GM12878 (cell line): ENCODE measurements at regions not wholly inside any gene's neighbourhood (a gene's known extent, or its start where the extent isn't known, plus 50 kb on each side); places are given as distances from the start of the nearest gene placed in this dataset.

Source experiments
- ATAC-seq: fragments of 200-7000 bp; cut with Tn5 transposase; 3 replicates; pipeline ENCODE4 v1.9.1; 2020; ENCODE audit warnings: mild to moderate bottlenecking, moderate library complexity
- BruUV-seq: library from RNA; stranded (reverse); fragments of 400-500 nt; replicated peaks from 2 replicates; lab custom pipeline; 2021; lab: Mats Ljungman, UMichigan
- CTCF ChIA-PET: fragments of 300-600 bp; sonication (Branson Sonifier 250); formaldehyde crosslinking; extraction: SDS; loops from one replicate; lab custom pipeline; 2021; ENCODE audit warnings: inconsistent platforms; lab: Yijun Ruan, JAX
- POLR2A ChIA-PET: fragments of 350-600 bp; formaldehyde crosslinking; extraction: SDS; loops from one replicate; lab custom pipeline; 2021; ENCODE audit warnings: inconsistent platforms; lab: Charles Lee
- RAD21 ChIA-PET: fragments of 300-600 bp; sonication (Branson Sonifier 250); formaldehyde crosslinking; loops from one replicate; lab custom pipeline; 2023; ENCODE audit warnings: antibody characterized with exemption; ENCODE audit not compliant: unreplicated experiment; lab: Charles Lee
- SMC1A ChIA-PET: fragments of 300-600 bp; sonication (Branson Sonifier 250); formaldehyde crosslinking; loops from one replicate; lab custom pipeline; 2023; ENCODE audit not compliant: unreplicated experiment, uncharacterized antibody; lab: Charles Lee
- DNase-seq: peaks from one replicate; pipeline ENCODE4 v3.0.0-alpha.2; 2011; ENCODE audit warnings: low read depth, low spot score
- FAIRE-seq: peaks from 3 replicates; lab custom pipeline; 2011; peaks lifted over from hg19 to GRCh38; lab: Jason Lieb, UNC
- H2AFZ ChIP-seq: 2 replicates; pipeline ENCODE4 v1.6.0; 2011; ENCODE audit warnings: low read depth, low read length, control low read depth; ENCODE audit not compliant: control insufficient read depth
- H3K27ac ChIP-seq: 2 replicates; pipeline ENCODE4 v1.5.1; 2011; ENCODE audit warnings: control low read depth; ENCODE audit not compliant: control insufficient read depth, insufficient read depth
- H3K27me3 ChIP-seq, 2 experiments: replicated peaks in 1 of 2; 2 replicates each; pipeline versions ENCODE4 v1.6.0 to v1.6.1; 2011; ENCODE audit warnings: low read length in 1 of 2; ENCODE audit not compliant: control insufficient read depth in 2 of 2, insufficient read depth in 2 of 2
- H3K36me3 ChIP-seq, 2 experiments: 2 replicates each; pipeline ENCODE4 v1.5.1; 2011; ENCODE audit warnings: low read length in 1 of 2; ENCODE audit not compliant: control insufficient read depth in 2 of 2, insufficient read depth in 2 of 2
- H3K4me1 ChIP-seq: 2 replicates; pipeline ENCODE4 v1.6.1; 2011; ENCODE audit warnings: mild to moderate bottlenecking, low read length, moderate library complexity, mixed read lengths; ENCODE audit not compliant: control insufficient read depth, insufficient read depth
- H3K4me2 ChIP-seq: 2 replicates; pipeline ENCODE4 v1.6.0; 2011; ENCODE audit warnings: control low read depth; ENCODE audit not compliant: control insufficient read depth, insufficient read depth
- H3K4me3 ChIP-seq: fragments of 200-600 bp; sonication (generic); 2 replicates; pipeline ENCODE4 v1.5.1; 2016
- H3K79me2 ChIP-seq: 2 replicates; pipeline ENCODE4 v1.6.0; 2011; ENCODE audit warnings: low read length; ENCODE audit not compliant: control insufficient read depth, insufficient read depth
- H3K9ac ChIP-seq: 2 replicates; pipeline ENCODE4 v1.8.0; 2011; ENCODE audit warnings: low read length, control low read depth, mixed read lengths; ENCODE audit not compliant: control insufficient read depth, insufficient read depth
- H3K9me3 ChIP-seq: replicated peaks from 3 replicates; pipeline ENCODE4 v1.5.1; 2011; ENCODE audit warnings: mild to moderate bottlenecking, low read length; ENCODE audit not compliant: control insufficient read depth, insufficient read depth
- H4K20me1 ChIP-seq: 2 replicates; pipeline ENCODE4 v1.6.0; 2011; ENCODE audit not compliant: control insufficient read depth, insufficient read depth
- HCFC1 ChIP-seq: fragments of 150-350 bp; IDR thresholded peaks from 2 replicates; pipeline ENCODE4 v1.6.1; 2014; ENCODE audit warnings: low read length
- HDGF ChIP-seq: fragments of 450-650 bp; IDR thresholded peaks from 2 replicates; pipeline ENCODE4 v1.6.1; 2016; ENCODE audit warnings: antibody characterized with exemption
- MEF2B ChIP-seq: fragments of 450-650 bp; IDR thresholded peaks from 2 replicates; pipeline ENCODE4 v1.6.1; 2018; ENCODE audit warnings: mild to moderate bottlenecking, moderate library complexity; ENCODE audit not compliant: partially characterized antibody, poor library complexity, severe bottlenecking
- NFIC ChIP-seq: IDR thresholded peaks from 2 replicates; pipeline ENCODE4 v1.6.1; 2012; ENCODE audit warnings: low read depth, mild to moderate bottlenecking, inconsistent platforms, low read length, moderate library complexity
- NFYA ChIP-seq: IDR thresholded peaks from 2 replicates; pipeline ENCODE4 v1.6.1; 2011; ENCODE audit warnings: low read depth, mild to moderate bottlenecking, low read length, improper control_type of control experiment, borderline replicate concordance
- NFYB ChIP-seq: IDR thresholded peaks from 2 replicates; pipeline ENCODE4 v1.6.1; 2011; ENCODE audit warnings: low read depth, mild to moderate bottlenecking, low read length, improper control_type of control experiment, moderate library complexity; ENCODE audit not compliant: insufficient read depth
- NRF1 ChIP-seq: conservative IDR thresholded peaks from 2 replicates; pipeline ENCODE4 v1.6.1; 2011; ENCODE audit warnings: mild to moderate bottlenecking, low read depth, low read length, improper control_type of control experiment
- SPI1 ChIP-seq: IDR thresholded peaks from 2 replicates; pipeline ENCODE4 v1.6.1; 2011; ENCODE audit warnings: low read depth, mild to moderate bottlenecking, low read length, moderate library complexity, borderline replicate concordance; ENCODE audit not compliant: insufficient read depth
- USF1 ChIP-seq: IDR thresholded peaks from 2 replicates; pipeline ENCODE4 v1.6.1; 2011; ENCODE audit warnings: borderline replicate concordance, low read depth, mild to moderate bottlenecking, moderate library complexity, mixed read lengths, low read length; ENCODE audit not compliant: insufficient read depth; ENCODE audit errors: extremely low read length
- ZBTB11 ChIP-seq: fragments of 450-650 bp; formaldehyde crosslinking; IDR thresholded peaks from 2 replicates; pipeline ENCODE4 v1.5.0; 2022; ENCODE audit warnings: mild to moderate bottlenecking, missing genetic modification characterization
- WGBS: methylation state at CpG from one replicate; pipeline ENCODE4 v1.1.6; 2016; ENCODE audit warnings: low lambda C conversion rate; ENCODE audit not compliant: insufficient replicate concordance, insufficient coverage; ENCODE audit errors: missing lambda C conversion rate; 5-methylcytosine and 5-hydroxymethylcytosine counted together
- in situ Hi-C: fragments of 300-500 bp; cut with MboI; formaldehyde crosslinking; loops from 9 replicates; pipeline ENCODE4 v1.14.3; 2018; ENCODE audit warnings: mixed read lengths
- intact Hi-C: fragments of 100-400 bp; cut with micrococcal nuclease; formaldehyde crosslinking; loops from one replicate; pipeline ENCODE4 v1.14.2; 2022; ENCODE audit not compliant: unreplicated experiment

GRCh38 chr10:32111585-32111984 is 55.4 kb upstream of the KIF5B start:
- Histone ChIP-seq H3K79me2 (no peaks in the 10 kb centered on the region), H3K4me1 (no peaks in the 10 kb centered on the region), H3K27me3 (no peaks in the 10 kb centered on the region), H3K9me3 (no peaks in the 10 kb centered on the region), H3K27ac (no peak overlapping the region), H3K36me3 (no peaks in the 10 kb centered on the region), H3K4me3 (no peak overlapping the region), H2AFZ (no peak overlapping the region), H3K4me2 (no peak overlapping the region), H4K20me1 (no peaks in the 10 kb centered on the region), H3K9ac (no peak overlapping the region)
- FAIRE-seq (no peak), DNase-seq (no peak), ATAC-seq (no peak)
- WGBS: 97% methylated on average over 3 of the region's 3 CpGs
- RAD21 ChIA-PET: no interaction called here
- POLR2A ChIA-PET: no interaction called here
- SMC1A ChIA-PET: no interaction called here
- CTCF ChIA-PET: no interaction called here
- in situ Hi-C loops (no loop called here), intact Hi-C loops (no loop called here)
- no TSS peak for BruUV-seq
- TF ChIP-seq HDGF (no peak), NFYA (no peak), MEF2B (no peak), NFYB (no peak), NFIC (no peak), NRF1 (no peak), SPI1 (no peak), USF1 (no peak), HCFC1 (no peak), ZBTB11 (no peak)
